ENCODE measurements at regions not wholly inside any gene's neighbourhood (a gene's known extent, or its start where the extent isn't known, plus 50 kb on each side); places are given as distances from the start of the nearest gene placed in this dataset.
"Not testable (repeated sequence)": the region's sequence is repeated elsewhere in the genome, so short reads cannot be mapped to it uniquely, and the experiment has no call there.

DNA sequence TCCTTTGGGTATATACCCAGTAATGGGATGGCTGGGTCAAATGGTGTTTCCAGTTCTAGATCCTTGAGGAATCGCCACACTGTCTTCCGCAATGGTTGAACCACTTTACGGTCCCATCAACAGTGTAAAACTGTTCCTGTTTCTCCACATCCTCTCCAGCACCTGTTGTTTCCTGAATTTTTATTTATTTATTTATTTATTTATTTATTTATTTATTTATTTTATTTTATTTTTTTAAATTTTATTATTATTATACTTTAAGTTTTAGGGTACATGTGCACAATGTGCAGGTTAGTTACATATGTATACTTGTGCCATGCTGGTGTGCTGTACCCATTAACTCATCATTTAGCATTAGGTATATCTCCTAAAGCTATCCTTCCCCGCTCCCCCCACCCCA lies 456.0 kb downstream of the SEMA3D start:
- not testable (repeated sequence) for TF ChIP-seq SNAI2 (CRISPR knock-in tag; IDR thresholded peaks at IDR 0.05); ZFP3 (CRISPR knock-in tag; IDR thresholded peaks at IDR 0.05); PPARA (CRISPR knock-in tag; IDR thresholded peaks at IDR 0.05; ENCODE audit: borderline replicate concordance); CSDC2 (CRISPR knock-in tag; IDR thresholded peaks at IDR 0.05); ZNF70 (CRISPR knock-in tag; IDR thresholded peaks at IDR 0.05); ESRRG (CRISPR knock-in tag; IDR thresholded peaks at IDR 0.05); RARB (CRISPR knock-in tag; IDR thresholded peaks at IDR 0.05); BACH2 (CRISPR knock-in tag; IDR thresholded peaks at IDR 0.05; ENCODE audit: borderline replicate concordance); GLIS3 (CRISPR knock-in tag; IDR thresholded peaks at IDR 0.05)
- TF ChIP-seq, protein P1, sequence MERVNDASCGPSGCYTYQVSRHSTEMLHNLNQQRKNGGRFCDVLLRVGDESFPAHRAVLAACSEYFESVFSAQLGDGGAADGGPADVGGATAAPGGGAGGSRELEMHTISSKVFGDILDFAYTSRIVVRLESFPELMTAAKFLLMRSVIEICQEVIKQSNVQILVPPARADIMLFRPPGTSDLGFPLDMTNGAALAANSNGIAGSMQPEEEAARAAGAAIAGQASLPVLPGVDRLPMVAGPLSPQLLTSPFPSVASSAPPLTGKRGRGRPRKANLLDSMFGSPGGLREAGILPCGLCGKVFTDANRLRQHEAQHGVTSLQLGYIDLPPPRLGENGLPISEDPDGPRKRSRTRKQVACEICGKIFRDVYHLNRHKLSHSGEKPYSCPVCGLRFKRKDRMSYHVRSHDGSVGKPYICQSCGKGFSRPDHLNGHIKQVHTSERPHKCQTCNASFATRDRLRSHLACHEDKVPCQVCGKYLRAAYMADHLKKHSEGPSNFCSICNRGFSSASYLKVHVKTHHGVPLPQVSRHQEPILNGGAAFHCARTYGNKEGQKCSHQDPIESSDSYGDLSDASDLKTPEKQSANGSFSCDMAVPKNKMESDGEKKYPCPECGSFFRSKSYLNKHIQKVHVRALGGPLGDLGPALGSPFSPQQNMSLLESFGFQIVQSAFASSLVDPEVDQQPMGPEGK (CRISPR knock-in tag; IDR thresholded peaks at IDR 0.05; ENCODE audit: borderline replicate concordance) = not testable (repeated sequence)
- TF ChIP-seq, protein P2, sequence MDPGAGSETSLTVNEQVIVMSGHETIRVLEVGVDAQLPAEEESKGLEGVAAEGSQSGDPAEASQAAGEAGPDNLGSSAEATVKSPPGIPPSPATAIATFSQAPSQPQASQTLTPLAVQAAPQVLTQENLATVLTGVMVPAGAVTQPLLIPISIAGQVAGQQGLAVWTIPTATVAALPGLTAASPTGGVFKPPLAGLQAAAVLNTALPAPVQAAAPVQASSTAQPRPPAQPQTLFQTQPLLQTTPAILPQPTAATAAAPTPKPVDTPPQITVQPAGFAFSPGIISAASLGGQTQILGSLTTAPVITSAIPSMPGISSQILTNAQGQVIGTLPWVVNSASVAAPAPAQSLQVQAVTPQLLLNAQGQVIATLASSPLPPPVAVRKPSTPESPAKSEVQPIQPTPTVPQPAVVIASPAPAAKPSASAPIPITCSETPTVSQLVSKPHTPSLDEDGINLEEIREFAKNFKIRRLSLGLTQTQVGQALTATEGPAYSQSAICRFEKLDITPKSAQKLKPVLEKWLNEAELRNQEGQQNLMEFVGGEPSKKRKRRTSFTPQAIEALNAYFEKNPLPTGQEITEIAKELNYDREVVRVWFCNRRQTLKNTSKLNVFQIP (CRISPR knock-in tag; IDR thresholded peaks at IDR 0.05; ENCODE audit: borderline replicate concordance, low read depth) = not testable (repeated sequence)
